GM10248 (cell line): ENCODE measurements at regions not wholly inside any gene's neighbourhood (a gene's known extent, or its start where the extent isn't known, plus 50 kb on each side); places are given as distances from the start of the nearest gene placed in this dataset.

Experiments
- CTCF ChIA-PET: fragments of 300-600 bp; sonication (Branson Sonifier 250); formaldehyde crosslinking; extraction: SDS; loops from one replicate; lab custom pipeline; 2021; ENCODE audit warnings: antibody characterized with exemption; lab: Yijun Ruan, JAX
- POLR2A ChIA-PET: fragments of 350-650 bp; sonication (Branson Sonifier 250); formaldehyde crosslinking; extraction: SDS; loops from one replicate; lab custom pipeline; 2020; ENCODE audit warnings: antibody characterized with exemption; lab: Yijun Ruan, JAX
- DNase-seq: peaks from one replicate; pipeline ENCODE4 v3.0.0; 2012; ENCODE audit errors: extremely low spot score
- CTCF ChIP-seq: IDR thresholded peaks from 2 replicates; pipeline ENCODE4 v1.5.1; 2012; ENCODE audit warnings: mild to moderate bottlenecking, low read depth; ENCODE audit errors: extremely low read depth, missing control alignments, control extremely low read depth

GRCh38 chr6:40187535-40188144 is 253.4 kb upstream of the MOCS1 start:
- ChIA-PET POLR2A (no interaction called here), CTCF (no interaction called here)
- no peak for TF ChIP-seq CTCF
- no peak for DNase-seq

- DNase-seq: no peak
- CTCF ChIA-PET: no interaction called here
- POLR2A ChIA-PET: no interaction called here
- TF ChIP-seq CTCF: no peak
Measured at GRCh38 chr6:40185486-40185885, 251.2 kb upstream of the MOCS1 start.

- no peak for DNase-seq
- ChIA-PET POLR2A (no interaction called here), CTCF (no interaction called here)
- no peak for TF ChIP-seq CTCF
Measured at GRCh38 chr6:40183902-40184301, 249.6 kb upstream of the MOCS1 start.

- ChIA-PET CTCF (no interaction called here), POLR2A (no interaction called here)
- DNase-seq: no peak
- TF ChIP-seq CTCF: no peak
Measured at GRCh38 chr6:40181367-40181766, 247.1 kb upstream of the MOCS1 start.

- TF ChIP-seq CTCF: no peak
- DNase-seq: no peak
- ChIA-PET POLR2A (no interaction called here), CTCF (no interaction called here)
Measured at GRCh38 chr6:40180271-40180670, 246.0 kb upstream of the MOCS1 start.

- TF ChIP-seq CTCF: no peak
- ChIA-PET CTCF (interaction anchor here (1.2 kb wide), 1 partner anchor 11 kb away, joined by 4 read pairs; no protein-coding TSS in a partner anchor), POLR2A (no interaction called here)
- no peak for DNase-seq
Measured at GRCh38 chr6:40179496-40179895, 245.2 kb upstream of the MOCS1 start.

- TF ChIP-seq CTCF: no peak
- POLR2A ChIA-PET: no interaction called here
- DNase-seq: no peak
- CTCF ChIA-PET: interaction anchor here (1.7 kb wide), 1 partner anchor 16 kb away, joined by 4 read pairs; no protein-coding TSS in a partner anchor
Measured at GRCh38 chr6:40177598-40177997, 243.3 kb upstream of the MOCS1 start.
